ENCODE measurements at regions not wholly inside any gene's neighbourhood (a gene's known extent, or its start where the extent isn't known, plus 50 kb on each side); places are given as distances from the start of the nearest gene placed in this dataset.
"Not testable (repeated sequence)": the region's sequence is repeated elsewhere in the genome, so short reads cannot be mapped to it uniquely, and the experiment has no call there.

GRCh38 chr7:29674626-29675025 is 111.0 kb downstream of the PRR15 start:
- H3K14ac ChIP-seq (ENCODE audit: low read length); H3K23ac ChIP-seq (ENCODE audit: low read depth, low read length, poor library complexity); H2BK5ac ChIP-seq (ENCODE audit: low read length); H4K91ac ChIP-seq (ENCODE audit: low read depth, low read length, poor library complexity); DNase-seq (ENCODE audit: low spot score); H2AK5ac ChIP-seq (ENCODE audit: low read depth, low read length); H2BK12ac ChIP-seq (ENCODE audit: low read length); H3K27me3 ChIP-seq (ENCODE audit: control insufficient read depth in 3 of 3, insufficient read depth in 3 of 3, low read depth in 1 of 3, low read length in 3 of 3); H3K4me1 ChIP-seq (ENCODE audit: control insufficient read depth in 2 of 2, insufficient read depth in 1 of 2, low read depth in 1 of 2, low read length in 2 of 2); H4K8ac ChIP-seq (ENCODE audit: low read depth, low read length); H3K27ac ChIP-seq (replicated peaks; ENCODE audit: low read length); H3K79me1 ChIP-seq (ENCODE audit: low read depth, low read length); H3K36me3 ChIP-seq (replicated peaks in 1 of 2; ENCODE audit: control insufficient read depth in 2 of 2, insufficient read depth in 2 of 2, low read length in 2 of 2); H3K4me2 ChIP-seq (ENCODE audit: insufficient read depth, low read length, poor library complexity, severe bottlenecking); H3K9me3 ChIP-seq (replicated peaks in 1 of 2; ENCODE audit: control insufficient read depth in 2 of 2, insufficient read depth in 1 of 2, low read depth in 1 of 2, low read length in 2 of 2); H3K4me3 ChIP-seq (ENCODE audit: low read length in 2 of 2); H3K18ac ChIP-seq (ENCODE audit: low read length); H2BK120ac ChIP-seq (ENCODE audit: low read depth, low read length); H3K4ac ChIP-seq (ENCODE audit: low read length); H2BK15ac ChIP-seq (ENCODE audit: low read length); H3K9ac ChIP-seq (ENCODE audit: low read depth, low read length, poor library complexity); H2AFZ ChIP-seq (ENCODE audit: low read length): not testable (repeated sequence)
- no CpG with 5 or more reads among the region's 6 CpGs for WGBS, 2 donors (ENCODE audit: extremely low coverage in 2 of 2, insufficient read length in 2 of 2, insufficient replicate concordance in 1 of 2)

DNA sequence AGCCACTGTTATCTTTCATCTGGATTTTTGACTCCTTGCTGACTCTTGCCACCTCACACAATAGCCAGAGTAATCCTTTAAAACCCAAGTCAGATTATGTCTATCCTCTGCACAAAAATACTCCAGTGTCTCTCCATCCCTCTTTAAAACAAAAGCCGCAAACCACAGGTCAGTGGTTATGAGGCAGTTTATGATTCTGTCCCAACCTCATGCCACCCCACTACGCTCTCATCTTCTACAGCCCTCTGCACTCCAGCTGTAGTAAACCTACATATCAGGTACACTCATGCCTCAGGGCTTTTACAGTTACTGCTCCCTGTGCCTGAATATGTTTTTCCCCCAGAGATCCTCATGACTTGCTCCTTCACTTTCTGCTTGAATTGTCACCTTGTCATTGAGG is 113.6 kb downstream of the PRR15 start:
- not testable (repeated sequence) for H2BK15ac ChIP-seq (ENCODE audit: low read length); H3K27ac ChIP-seq (replicated peaks; ENCODE audit: low read length); H3K27me3 ChIP-seq (ENCODE audit: control insufficient read depth in 3 of 3, insufficient read depth in 3 of 3, low read depth in 1 of 3, low read length in 3 of 3); H3K79me1 ChIP-seq (ENCODE audit: low read depth, low read length); H3K36me3 ChIP-seq (replicated peaks in 1 of 2; ENCODE audit: control insufficient read depth in 2 of 2, insufficient read depth in 2 of 2, low read length in 2 of 2); H2BK5ac ChIP-seq (ENCODE audit: low read length); H4K91ac ChIP-seq (ENCODE audit: low read depth, low read length, poor library complexity); DNase-seq (ENCODE audit: low spot score); H3K18ac ChIP-seq (ENCODE audit: low read length); H3K23ac ChIP-seq (ENCODE audit: low read depth, low read length, poor library complexity); H3K9me3 ChIP-seq (replicated peaks in 1 of 2; ENCODE audit: control insufficient read depth in 2 of 2, insufficient read depth in 1 of 2, low read depth in 1 of 2, low read length in 2 of 2); H2BK120ac ChIP-seq (ENCODE audit: low read depth, low read length); H3K4me2 ChIP-seq (ENCODE audit: insufficient read depth, low read length, poor library complexity, severe bottlenecking); H2AK5ac ChIP-seq (ENCODE audit: low read depth, low read length); H3K14ac ChIP-seq (ENCODE audit: low read length); H3K4me1 ChIP-seq (ENCODE audit: control insufficient read depth in 2 of 2, insufficient read depth in 1 of 2, low read depth in 1 of 2, low read length in 2 of 2); H3K4ac ChIP-seq (ENCODE audit: low read length); H3K9ac ChIP-seq (ENCODE audit: low read depth, low read length, poor library complexity); H3K4me3 ChIP-seq (ENCODE audit: low read length in 2 of 2); H2BK12ac ChIP-seq (ENCODE audit: low read length); H4K8ac ChIP-seq (ENCODE audit: low read depth, low read length); H2AFZ ChIP-seq (ENCODE audit: low read length)
- WGBS, 2 donors (ENCODE audit: extremely low coverage in 2 of 2, insufficient read length in 2 of 2, insufficient replicate concordance in 1 of 2), result no CpG with 5 or more reads among the region's 2 CpGs

DNA sequence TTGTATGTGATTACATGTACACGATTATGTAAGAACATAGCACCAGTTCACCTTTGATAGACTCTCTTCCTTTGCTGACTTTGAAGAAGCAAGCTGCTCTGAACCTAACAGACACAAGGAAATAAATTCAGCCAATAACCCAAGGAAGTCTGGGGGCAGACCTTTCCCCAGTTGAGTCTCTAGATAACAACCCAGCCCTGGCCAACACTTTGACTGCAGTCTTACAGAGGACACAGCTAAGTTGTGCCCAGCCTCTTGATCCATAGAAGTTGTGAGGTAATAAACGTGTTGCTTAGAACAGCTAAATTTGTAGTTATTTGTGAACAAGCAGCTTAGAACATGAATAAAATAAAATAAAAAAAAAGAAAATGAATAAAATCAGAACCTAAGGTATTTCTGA is 116.3 kb downstream of the PRR15 start:
- not testable (repeated sequence) for H3K9me3 ChIP-seq (replicated peaks in 1 of 2; ENCODE audit: control insufficient read depth in 2 of 2, insufficient read depth in 1 of 2, low read depth in 1 of 2, low read length in 2 of 2); H2BK12ac ChIP-seq (ENCODE audit: low read length)
- no CpG with 5 or more reads among the region's 2 CpGs for WGBS, 2 donors (ENCODE audit: extremely low coverage in 2 of 2, insufficient read length in 2 of 2, insufficient replicate concordance in 1 of 2)

DNA sequence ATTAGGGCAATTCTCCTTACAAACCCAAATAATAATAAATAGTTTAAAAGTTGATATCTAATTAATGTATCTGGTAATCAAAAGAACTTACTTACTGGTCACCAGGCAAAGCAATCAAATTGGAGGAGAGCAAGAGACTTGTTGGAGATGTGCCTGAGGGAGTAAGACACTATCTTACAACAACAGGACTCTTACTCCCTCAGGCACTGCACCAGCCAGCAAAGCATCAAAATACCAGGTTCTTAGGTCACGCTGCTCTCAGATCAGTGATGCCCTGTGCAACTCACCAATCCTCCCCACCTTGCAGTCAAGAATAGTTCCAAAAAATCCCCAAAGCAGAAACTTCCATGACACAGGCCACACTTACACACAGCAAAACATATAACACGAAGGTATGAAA is 117.0 kb downstream of the PRR15 start:
- not testable (repeated sequence) for H2AK5ac ChIP-seq (ENCODE audit: low read depth, low read length); H3K4me2 ChIP-seq (ENCODE audit: insufficient read depth, low read length, poor library complexity, severe bottlenecking); H3K9ac ChIP-seq (ENCODE audit: low read depth, low read length, poor library complexity); H3K27me3 ChIP-seq (ENCODE audit: control insufficient read depth in 3 of 3, insufficient read depth in 3 of 3, low read depth in 1 of 3, low read length in 3 of 3); H3K4me3 ChIP-seq (ENCODE audit: low read length in 2 of 2); H3K9me3 ChIP-seq (replicated peaks in 1 of 2; ENCODE audit: control insufficient read depth in 2 of 2, insufficient read depth in 1 of 2, low read depth in 1 of 2, low read length in 2 of 2); DNase-seq (ENCODE audit: low spot score); H2BK12ac ChIP-seq (ENCODE audit: low read length); H2BK120ac ChIP-seq (ENCODE audit: low read depth, low read length); H4K8ac ChIP-seq (ENCODE audit: low read depth, low read length); H4K91ac ChIP-seq (ENCODE audit: low read depth, low read length, poor library complexity); H3K27ac ChIP-seq (replicated peaks; ENCODE audit: low read length); H2BK5ac ChIP-seq (ENCODE audit: low read length); H3K79me1 ChIP-seq (ENCODE audit: low read depth, low read length); H3K36me3 ChIP-seq (replicated peaks in 1 of 2; ENCODE audit: control insufficient read depth in 2 of 2, insufficient read depth in 2 of 2, low read length in 2 of 2); H3K23ac ChIP-seq (ENCODE audit: low read depth, low read length, poor library complexity); H3K18ac ChIP-seq (ENCODE audit: low read length); H3K4ac ChIP-seq (ENCODE audit: low read length); H2AFZ ChIP-seq (ENCODE audit: low read length); H2BK15ac ChIP-seq (ENCODE audit: low read length); H3K14ac ChIP-seq (ENCODE audit: low read length); H3K4me1 ChIP-seq (ENCODE audit: control insufficient read depth in 2 of 2, insufficient read depth in 1 of 2, low read depth in 1 of 2, low read length in 2 of 2)
- WGBS, 2 donors (ENCODE audit: extremely low coverage in 2 of 2, insufficient read length in 2 of 2, insufficient replicate concordance in 1 of 2), result no CpG with 5 or more reads among the region's 2 CpGs

More for the DNA sequence above, 116.3 kb downstream of the PRR15 start:
- H4K8ac ChIP-seq (ENCODE audit: low read depth, low read length); H3K36me3 ChIP-seq (replicated peaks in 1 of 2; ENCODE audit: control insufficient read depth in 2 of 2, insufficient read depth in 2 of 2, low read length in 2 of 2); H3K9ac ChIP-seq (ENCODE audit: low read depth, low read length, poor library complexity); H3K4me2 ChIP-seq (ENCODE audit: insufficient read depth, low read length, poor library complexity, severe bottlenecking); H2AK5ac ChIP-seq (ENCODE audit: low read depth, low read length); DNase-seq (ENCODE audit: low spot score); H2BK5ac ChIP-seq (ENCODE audit: low read length); H3K14ac ChIP-seq (ENCODE audit: low read length); H3K4ac ChIP-seq (ENCODE audit: low read length); H3K27ac ChIP-seq (replicated peaks; ENCODE audit: low read length); H3K4me3 ChIP-seq (ENCODE audit: low read length in 2 of 2); H2BK120ac ChIP-seq (ENCODE audit: low read depth, low read length); H4K91ac ChIP-seq (ENCODE audit: low read depth, low read length, poor library complexity); H3K27me3 ChIP-seq (ENCODE audit: control insufficient read depth in 3 of 3, insufficient read depth in 3 of 3, low read depth in 1 of 3, low read length in 3 of 3); H2AFZ ChIP-seq (ENCODE audit: low read length); H2BK15ac ChIP-seq (ENCODE audit: low read length); H3K79me1 ChIP-seq (ENCODE audit: low read depth, low read length); H3K23ac ChIP-seq (ENCODE audit: low read depth, low read length, poor library complexity); H3K18ac ChIP-seq (ENCODE audit: low read length); H3K4me1 ChIP-seq (ENCODE audit: control insufficient read depth in 2 of 2, insufficient read depth in 1 of 2, low read depth in 1 of 2, low read length in 2 of 2): not testable (repeated sequence)
